ENCODE measurements at regions not wholly inside any gene's neighbourhood (a gene's known extent, or its start where the extent isn't known, plus 50 kb on each side); places are given as distances from the start of the nearest gene placed in this dataset.
"Not testable (repeated sequence)": the region's sequence is repeated elsewhere in the genome, so short reads cannot be mapped to it uniquely, and the experiment has no call there.

DNA sequence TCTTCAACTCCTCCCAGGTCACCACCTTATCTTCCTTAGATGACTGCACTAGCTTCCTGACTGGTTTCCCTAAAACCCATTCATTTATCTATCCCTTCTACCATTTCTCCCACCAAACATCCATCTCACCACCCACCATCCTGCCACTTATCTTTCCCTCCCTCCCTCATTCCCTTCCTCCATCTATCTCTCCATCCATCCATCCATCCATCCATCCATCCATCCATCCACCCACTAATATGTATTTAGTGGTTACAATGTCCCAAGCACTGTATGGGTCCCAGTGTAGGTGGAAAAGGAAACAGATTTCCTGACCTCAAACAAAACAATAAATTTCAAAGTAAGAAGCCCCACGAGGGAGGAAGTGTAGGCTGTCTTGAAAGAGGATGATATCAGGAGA is 59.3 kb upstream of the APCDD1L start:
- no peak overlapping the region for H4K91ac ChIP-seq (ENCODE audit: low read depth, low read length)
- H2BK5ac ChIP-seq (ENCODE audit: low read depth, low read length, poor library complexity) = no peak overlapping the region
- H4K8ac ChIP-seq (ENCODE audit: low read depth, low read length) = no peak overlapping the region
- H3K79me1 ChIP-seq (ENCODE audit: low read length) = peaks cover 6% of the 10 kb centered on the region
- no peak overlapping the region for H2AFZ ChIP-seq (ENCODE audit: insufficient read depth, low read length, poor library complexity)
- H3K4me3 ChIP-seq (ENCODE audit: low read depth, low read length) = no peak overlapping the region
- H3K9ac ChIP-seq (ENCODE audit: low read length) = no peak overlapping the region
- H3K36me3 ChIP-seq (ENCODE audit: control insufficient read depth in 1 of 2, insufficient read depth in 2 of 2, low read length in 2 of 2) = no peaks in the 10 kb centered on the region
- H3K23ac ChIP-seq (ENCODE audit: low read length) = no peak overlapping the region
- H3K14ac ChIP-seq (ENCODE audit: low read length) = no peak overlapping the region
- H3K79me2 ChIP-seq (ENCODE audit: control insufficient read depth, insufficient read depth, low read length, poor library complexity) = no peaks in the 10 kb centered on the region
- H3K4ac ChIP-seq (ENCODE audit: low read depth, low read length) = no peak overlapping the region
- no peak overlapping the region for H4K12ac ChIP-seq (ENCODE audit: low read depth, low read length)
- H3K27ac ChIP-seq (ENCODE audit: low read depth, low read length) = no peak overlapping the region
- no CpG with 5 or more reads among the region's 1 CpG for WGBS (ENCODE audit: extremely low coverage, insufficient coverage, insufficient read length)
- H3K4me1 ChIP-seq (ENCODE audit: control insufficient read depth in 1 of 2, insufficient read depth in 2 of 2, low read length in 2 of 2) = peaks cover 9 to 15% of the 10 kb centered on the region in 2 experiments
- no peak overlapping the region for H2AK5ac ChIP-seq (ENCODE audit: low read length)
- H2BK120ac ChIP-seq (ENCODE audit: insufficient read depth, low read length, poor library complexity) = no peak overlapping the region
- H3K27me3 ChIP-seq (ENCODE audit: insufficient read depth, low read length) = peaks cover 4% of the 10 kb centered on the region
- H3K18ac ChIP-seq (ENCODE audit: low read length) = no peak overlapping the region
- H3K9me3 ChIP-seq (ENCODE audit: insufficient read depth, low read depth, low read length) = no peaks in the 10 kb centered on the region
- DNase-seq = no peak
- no peak overlapping the region for H2BK12ac ChIP-seq (ENCODE audit: low read length)
- no peak overlapping the region for H3K4me2 ChIP-seq (ENCODE audit: low read length)

DNA sequence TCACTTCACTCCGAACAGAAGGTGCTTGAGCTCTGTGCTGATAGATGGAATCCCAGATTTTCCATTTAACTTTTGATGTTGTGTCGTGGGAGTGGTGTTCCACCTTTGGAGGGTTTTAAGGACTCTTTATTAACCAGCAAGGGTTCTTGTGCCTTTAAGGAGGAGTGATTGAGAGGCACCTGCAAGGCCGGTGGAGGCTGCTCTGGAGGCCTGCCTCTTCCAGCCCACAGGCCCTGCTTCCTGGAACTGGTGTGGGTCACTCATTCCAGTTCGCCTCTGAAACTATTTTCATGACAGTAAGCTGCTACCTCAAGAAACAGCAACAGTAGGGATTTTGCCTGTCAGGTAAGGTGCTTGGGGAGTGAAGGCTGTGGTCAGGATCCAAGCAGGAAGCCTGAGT is 58.8 kb upstream of the APCDD1L start:
- Histone ChIP-seq H3K79me1 (ENCODE audit: low read length) (peaks cover 8% of the 10 kb centered on the region), H3K27ac (ENCODE audit: low read depth, low read length) (no peak overlapping the region), H3K79me2 (ENCODE audit: control insufficient read depth, insufficient read depth, low read length, poor library complexity) (no peaks in the 10 kb centered on the region), H3K9ac (ENCODE audit: low read length) (no peak overlapping the region), H3K36me3 (ENCODE audit: control insufficient read depth in 1 of 2, insufficient read depth in 2 of 2, low read length in 2 of 2) (no peaks in the 10 kb centered on the region), H4K91ac (ENCODE audit: low read depth, low read length) (no peak overlapping the region), H2AK5ac (ENCODE audit: low read length) (no peak overlapping the region), H3K27me3 (ENCODE audit: insufficient read depth, low read length) (peaks cover 4% of the 10 kb centered on the region), H4K12ac (ENCODE audit: low read depth, low read length) (no peak overlapping the region), H2BK12ac (ENCODE audit: low read length) (no peak overlapping the region), H2AFZ (ENCODE audit: insufficient read depth, low read length, poor library complexity) (no peak overlapping the region), H3K9me3 (ENCODE audit: insufficient read depth, low read depth, low read length) (no peaks in the 10 kb centered on the region), H2BK120ac (ENCODE audit: insufficient read depth, low read length, poor library complexity) (no peak overlapping the region), H3K4me2 (ENCODE audit: low read length) (no peak overlapping the region), H2BK5ac (ENCODE audit: low read depth, low read length, poor library complexity) (no peak overlapping the region), H3K18ac (ENCODE audit: low read length) (no peak overlapping the region), H3K23ac (ENCODE audit: low read length) (no peak overlapping the region), H3K4me3 (ENCODE audit: low read depth, low read length) (no peak overlapping the region), H3K4ac (ENCODE audit: low read depth, low read length) (no peak overlapping the region), H3K4me1 (ENCODE audit: control insufficient read depth in 1 of 2, insufficient read depth in 2 of 2, low read length in 2 of 2) (peaks cover 12 to 18% of the 10 kb centered on the region in 2 experiments), H3K14ac (ENCODE audit: low read length) (no peak overlapping the region), H4K8ac (ENCODE audit: low read depth, low read length) (no peak overlapping the region)
- DNase-seq = no peak
- whole genome bisulfite sequencing (ENCODE audit: extremely low coverage, insufficient coverage, insufficient read length) = no CpG with 5 or more reads among the region's 4 CpGs

DNA sequence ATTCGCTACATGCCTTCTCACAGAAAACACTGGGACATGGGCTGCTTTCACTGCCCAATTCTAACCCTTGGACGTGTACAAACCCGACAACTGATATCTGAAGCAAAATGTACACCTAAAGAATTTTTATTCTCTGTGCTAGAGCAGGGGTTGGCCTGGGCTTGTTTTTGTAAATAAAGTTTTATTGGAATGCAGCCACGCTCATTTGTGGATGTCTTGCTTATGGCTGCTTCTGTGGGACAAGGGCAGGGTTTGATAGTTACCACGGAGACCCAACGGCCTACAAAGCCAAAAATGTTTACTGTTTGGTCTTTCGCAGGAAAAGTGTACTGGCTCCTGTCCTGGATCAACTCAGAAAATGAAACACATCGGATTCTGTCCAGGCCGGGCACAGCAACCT is 58.1 kb upstream of the APCDD1L start:
- Histone ChIP-seq H3K4me1 (ENCODE audit: control insufficient read depth in 1 of 2, insufficient read depth in 2 of 2, low read length in 2 of 2) (peaks cover 12 to 21% of the 10 kb centered on the region in 2 experiments), H3K79me1 (ENCODE audit: low read length) (peaks cover 8% of the 10 kb centered on the region), H2BK12ac (ENCODE audit: low read length) (peak overlapping the region; percentile 20), H4K12ac (ENCODE audit: low read depth, low read length) (no peak overlapping the region), H3K18ac (ENCODE audit: low read length) (no peak overlapping the region), H4K8ac (ENCODE audit: low read depth, low read length) (no peak overlapping the region), H2BK120ac (ENCODE audit: insufficient read depth, low read length, poor library complexity) (no peak overlapping the region), H3K14ac (ENCODE audit: low read length) (no peak overlapping the region), H2AFZ (ENCODE audit: insufficient read depth, low read length, poor library complexity) (no peak overlapping the region), H2AK5ac (ENCODE audit: low read length) (no peak overlapping the region), H3K4ac (ENCODE audit: low read depth, low read length) (no peak overlapping the region), H3K9ac (ENCODE audit: low read length) (no peak overlapping the region), H3K9me3 (ENCODE audit: insufficient read depth, low read depth, low read length) (no peaks in the 10 kb centered on the region), H3K36me3 (ENCODE audit: control insufficient read depth in 1 of 2, insufficient read depth in 2 of 2, low read length in 2 of 2) (no peaks in the 10 kb centered on the region), H3K23ac (ENCODE audit: low read length) (no peak overlapping the region), H3K4me3 (ENCODE audit: low read depth, low read length) (no peak overlapping the region), H4K91ac (ENCODE audit: low read depth, low read length) (no peak overlapping the region), H3K27me3 (ENCODE audit: insufficient read depth, low read length) (peaks cover 4% of the 10 kb centered on the region), H3K79me2 (ENCODE audit: control insufficient read depth, insufficient read depth, low read length, poor library complexity) (no peaks in the 10 kb centered on the region), H3K27ac (ENCODE audit: low read depth, low read length) (no peak overlapping the region), H2BK5ac (ENCODE audit: low read depth, low read length, poor library complexity) (no peak overlapping the region), H3K4me2 (ENCODE audit: low read length) (no peak overlapping the region)
- WGBS (ENCODE audit: extremely low coverage, insufficient coverage, insufficient read length) = no CpG with 5 or more reads among the region's 9 CpGs
- no peak for DNase-seq

DNA sequence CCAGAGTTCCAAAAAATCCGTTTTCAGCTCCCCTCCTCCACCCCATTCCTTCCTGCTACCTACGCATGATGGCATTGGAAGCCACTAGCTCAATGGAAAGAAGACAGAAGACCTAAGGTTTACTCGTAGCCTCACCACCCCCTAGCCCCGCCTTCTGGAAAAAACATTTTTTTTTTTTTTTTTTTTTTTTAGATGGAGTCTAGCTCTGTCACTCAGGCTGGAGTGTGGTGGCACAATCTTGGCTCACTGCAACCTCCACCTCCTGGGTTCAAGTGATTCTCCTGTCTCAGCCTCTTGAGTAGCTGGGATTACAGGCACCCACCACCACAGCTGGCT is 57.2 kb upstream of the APCDD1L start:
- not testable (repeated sequence) for H3K4me3 ChIP-seq (ENCODE audit: low read depth, low read length); H3K23ac ChIP-seq (ENCODE audit: low read length); H3K9ac ChIP-seq (ENCODE audit: low read length); H3K79me2 ChIP-seq (ENCODE audit: control insufficient read depth, insufficient read depth, low read length, poor library complexity); H4K12ac ChIP-seq (ENCODE audit: low read depth, low read length); H3K14ac ChIP-seq (ENCODE audit: low read length); H2BK12ac ChIP-seq (ENCODE audit: low read length); H3K18ac ChIP-seq (ENCODE audit: low read length); H4K91ac ChIP-seq (ENCODE audit: low read depth, low read length); H3K36me3 ChIP-seq (ENCODE audit: control insufficient read depth in 1 of 2, insufficient read depth in 2 of 2, low read length in 2 of 2); H3K27me3 ChIP-seq (ENCODE audit: insufficient read depth, low read length); H2BK120ac ChIP-seq (ENCODE audit: insufficient read depth, low read length, poor library complexity); H2AFZ ChIP-seq (ENCODE audit: insufficient read depth, low read length, poor library complexity); H3K9me3 ChIP-seq (ENCODE audit: insufficient read depth, low read depth, low read length); H4K8ac ChIP-seq (ENCODE audit: low read depth, low read length); H3K4ac ChIP-seq (ENCODE audit: low read depth, low read length); H2AK5ac ChIP-seq (ENCODE audit: low read length); H3K79me1 ChIP-seq (ENCODE audit: low read length); DNase-seq
- H3K27ac ChIP-seq (ENCODE audit: low read depth, low read length) = peak overlapping the region; percentile 81
- H2BK5ac ChIP-seq (ENCODE audit: low read depth, low read length, poor library complexity) = peak overlapping the region; percentile 26
- WGBS (ENCODE audit: extremely low coverage, insufficient coverage, insufficient read length) = no CpG with 5 or more reads among the region's 4 CpGs
- peak overlapping the region; percentile 42 for H3K4me2 ChIP-seq (ENCODE audit: low read length)
- H3K4me1 ChIP-seq (ENCODE audit: control insufficient read depth in 1 of 2, insufficient read depth in 2 of 2, low read length in 2 of 2) = peaks cover 12 to 21% of the 10 kb centered on the region in 2 experiments

Measured in trophoblast cell (in vitro differentiated cells and primary cell).